ENCODE measurements at regions not wholly inside any gene's neighbourhood (a gene's known extent, or its start where the extent isn't known, plus 50 kb on each side); places are given as distances from the start of the nearest gene placed in this dataset.

DNA sequence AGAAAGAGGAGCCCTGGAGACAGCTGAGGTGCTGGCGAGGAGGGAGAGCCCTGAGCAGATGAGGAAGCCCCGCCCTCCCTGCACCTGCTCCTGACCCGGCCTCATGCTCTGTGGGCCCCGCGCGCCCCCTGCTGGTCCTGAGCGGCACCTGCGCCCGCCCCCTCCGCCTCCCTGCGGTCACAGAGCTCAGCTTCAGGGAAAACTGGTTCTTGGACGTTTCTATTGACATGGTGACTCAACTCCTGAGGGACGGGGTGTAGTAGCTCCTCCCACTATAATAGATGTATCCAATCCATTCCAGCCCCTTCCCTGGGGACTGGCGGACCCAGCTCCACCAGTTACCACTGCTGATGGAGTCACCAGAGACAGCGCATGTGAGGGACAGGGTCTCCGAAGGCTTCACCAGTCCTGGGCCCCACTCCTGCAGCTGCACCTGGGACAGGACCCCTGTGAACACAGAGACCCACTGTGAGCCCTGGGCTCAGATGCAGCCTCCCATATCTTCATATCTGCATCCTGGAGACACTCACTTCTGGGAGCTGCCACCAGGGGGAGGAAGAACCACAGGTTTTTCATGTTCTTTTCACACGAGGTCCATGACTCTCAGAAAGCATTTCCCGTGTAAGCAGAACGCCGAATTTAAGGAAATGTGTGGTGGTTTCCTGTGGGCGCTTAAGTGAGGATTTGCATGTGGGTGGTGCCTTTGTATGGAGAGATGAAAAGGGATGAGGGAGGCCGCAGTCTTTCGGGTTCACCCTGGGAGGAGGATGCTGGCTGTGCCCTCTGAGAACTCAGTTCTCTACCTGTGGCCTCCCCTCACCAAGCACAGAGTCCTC is 1346.4 kb downstream of the TMEM121 start:
- TF ChIP-seq, protein P1, sequence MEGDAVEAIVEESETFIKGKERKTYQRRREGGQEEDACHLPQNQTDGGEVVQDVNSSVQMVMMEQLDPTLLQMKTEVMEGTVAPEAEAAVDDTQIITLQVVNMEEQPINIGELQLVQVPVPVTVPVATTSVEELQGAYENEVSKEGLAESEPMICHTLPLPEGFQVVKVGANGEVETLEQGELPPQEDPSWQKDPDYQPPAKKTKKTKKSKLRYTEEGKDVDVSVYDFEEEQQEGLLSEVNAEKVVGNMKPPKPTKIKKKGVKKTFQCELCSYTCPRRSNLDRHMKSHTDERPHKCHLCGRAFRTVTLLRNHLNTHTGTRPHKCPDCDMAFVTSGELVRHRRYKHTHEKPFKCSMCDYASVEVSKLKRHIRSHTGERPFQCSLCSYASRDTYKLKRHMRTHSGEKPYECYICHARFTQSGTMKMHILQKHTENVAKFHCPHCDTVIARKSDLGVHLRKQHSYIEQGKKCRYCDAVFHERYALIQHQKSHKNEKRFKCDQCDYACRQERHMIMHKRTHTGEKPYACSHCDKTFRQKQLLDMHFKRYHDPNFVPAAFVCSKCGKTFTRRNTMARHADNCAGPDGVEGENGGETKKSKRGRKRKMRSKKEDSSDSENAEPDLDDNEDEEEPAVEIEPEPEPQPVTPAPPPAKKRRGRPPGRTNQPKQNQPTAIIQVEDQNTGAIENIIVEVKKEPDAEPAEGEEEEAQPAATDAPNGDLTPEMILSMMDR (conservative IDR thresholded peaks at IDR 0.05; ENCODE audit: low read depth in 2 of 2) = no peak
- TF ChIP-seq EZH2 (IDR thresholded peaks at IDR 0.05; ENCODE audit: low read depth, unreplicated experiment) (no peak), POLR2AphosphoS5 (IDR thresholded peaks at IDR 0.05; ENCODE audit: low read depth) (no peak), CREB1 (CRISPR knock-in tag; IDR thresholded peaks at IDR 0.05; ENCODE audit: low read depth) (no peak), STAT1 (IDR thresholded peaks at IDR 0.05; ENCODE audit: unreplicated experiment) (no peak), JUNB (IDR thresholded peaks at IDR 0.05; ENCODE audit: unreplicated experiment) (no peak), NANOG (IDR thresholded peaks at IDR 0.05; ENCODE audit: borderline replicate concordance) (no peak), REST (IDR thresholded peaks at IDR 0.05; ENCODE audit: unreplicated experiment) (no peak)
- TF ChIP-seq, protein P2, sequence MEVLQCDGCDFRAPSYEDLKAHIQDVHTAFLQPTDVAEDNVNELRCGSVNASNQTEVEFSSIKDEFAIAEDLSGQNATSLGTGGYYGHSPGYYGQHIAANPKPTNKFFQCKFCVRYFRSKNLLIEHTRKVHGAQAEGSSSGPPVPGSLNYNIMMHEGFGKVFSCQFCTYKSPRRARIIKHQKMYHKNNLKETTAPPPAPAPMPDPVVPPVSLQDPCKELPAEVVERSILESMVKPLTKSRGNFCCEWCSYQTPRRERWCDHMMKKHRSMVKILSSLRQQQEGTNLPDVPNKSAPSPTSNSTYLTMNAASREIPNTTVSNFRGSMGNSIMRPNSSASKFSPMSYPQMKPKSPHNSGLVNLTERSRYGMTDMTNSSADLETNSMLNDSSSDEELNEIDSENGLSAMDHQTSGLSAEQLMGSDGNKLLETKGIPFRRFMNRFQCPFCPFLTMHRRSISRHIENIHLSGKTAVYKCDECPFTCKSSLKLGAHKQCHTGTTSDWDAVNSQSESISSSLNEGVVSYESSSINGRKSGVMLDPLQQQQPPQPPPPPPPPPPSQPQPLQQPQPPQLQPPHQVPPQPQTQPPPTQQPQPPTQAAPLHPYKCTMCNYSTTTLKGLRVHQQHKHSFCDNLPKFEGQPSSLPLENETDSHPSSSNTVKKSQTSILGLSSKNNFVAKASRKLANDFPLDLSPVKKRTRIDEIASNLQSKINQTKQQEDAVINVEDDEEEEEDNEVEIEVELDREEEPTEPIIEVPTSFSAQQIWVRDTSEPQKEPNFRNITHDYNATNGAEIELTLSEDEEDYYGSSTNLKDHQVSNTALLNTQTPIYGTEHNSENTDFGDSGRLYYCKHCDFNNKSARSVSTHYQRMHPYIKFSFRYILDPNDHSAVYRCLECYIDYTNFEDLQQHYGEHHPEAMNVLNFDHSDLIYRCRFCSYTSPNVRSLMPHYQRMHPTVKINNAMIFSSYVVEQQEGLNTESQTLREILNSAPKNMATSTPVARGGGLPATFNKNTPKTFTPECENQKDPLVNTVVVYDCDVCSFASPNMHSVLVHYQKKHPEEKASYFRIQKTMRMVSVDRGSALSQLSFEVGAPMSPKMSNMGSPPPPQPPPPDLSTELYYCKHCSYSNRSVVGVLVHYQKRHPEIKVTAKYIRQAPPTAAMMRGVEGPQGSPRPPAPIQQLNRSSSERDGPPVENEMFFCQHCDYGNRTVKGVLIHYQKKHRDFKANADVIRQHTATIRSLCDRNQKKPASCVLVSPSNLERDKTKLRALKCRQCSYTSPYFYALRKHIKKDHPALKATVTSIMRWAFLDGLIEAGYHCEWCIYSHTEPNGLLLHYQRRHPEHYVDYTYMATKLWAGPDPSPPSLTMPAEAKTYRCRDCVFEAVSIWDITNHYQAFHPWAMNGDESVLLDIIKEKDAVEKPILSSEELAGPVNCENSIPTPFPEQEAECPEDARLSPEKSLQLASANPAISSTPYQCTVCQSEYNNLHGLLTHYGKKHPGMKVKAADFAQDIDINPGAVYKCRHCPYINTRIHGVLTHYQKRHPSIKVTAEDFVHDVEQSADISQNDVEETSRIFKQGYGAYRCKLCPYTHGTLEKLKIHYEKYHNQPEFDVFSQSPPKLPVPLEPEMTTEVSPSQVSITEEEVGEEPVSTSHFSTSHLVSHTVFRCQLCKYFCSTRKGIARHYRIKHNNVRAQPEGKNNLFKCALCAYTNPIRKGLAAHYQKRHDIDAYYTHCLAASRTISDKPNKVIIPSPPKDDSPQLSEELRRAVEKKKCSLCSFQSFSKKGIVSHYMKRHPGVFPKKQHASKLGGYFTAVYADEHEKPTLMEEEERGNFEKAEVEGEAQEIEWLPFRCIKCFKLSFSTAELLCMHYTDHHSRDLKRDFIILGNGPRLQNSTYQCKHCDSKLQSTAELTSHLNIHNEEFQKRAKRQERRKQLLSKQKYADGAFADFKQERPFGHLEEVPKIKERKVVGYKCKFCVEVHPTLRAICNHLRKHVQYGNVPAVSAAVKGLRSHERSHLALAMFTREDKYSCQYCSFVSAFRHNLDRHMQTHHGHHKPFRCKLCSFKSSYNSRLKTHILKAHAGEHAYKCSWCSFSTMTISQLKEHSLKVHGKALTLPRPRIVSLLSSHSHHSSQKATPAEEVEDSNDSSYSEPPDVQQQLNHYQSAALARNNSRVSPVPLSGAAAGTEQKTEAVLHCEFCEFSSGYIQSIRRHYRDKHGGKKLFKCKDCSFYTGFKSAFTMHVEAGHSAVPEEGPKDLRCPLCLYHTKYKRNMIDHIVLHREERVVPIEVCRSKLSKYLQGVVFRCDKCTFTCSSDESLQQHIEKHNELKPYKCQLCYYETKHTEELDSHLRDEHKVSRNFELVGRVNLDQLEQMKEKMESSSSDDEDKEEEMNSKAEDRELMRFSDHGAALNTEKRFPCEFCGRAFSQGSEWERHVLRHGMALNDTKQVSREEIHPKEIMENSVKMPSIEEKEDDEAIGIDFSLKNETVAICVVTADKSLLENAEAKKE (CRISPR knock-in tag; IDR thresholded peaks at IDR 0.05) = no peak
